ENCODE measurements at regions not wholly inside any gene's neighbourhood (a gene's known extent, or its start where the extent isn't known, plus 50 kb on each side); places are given as distances from the start of the nearest gene placed in this dataset.
A peak's percentile ranks its signal among the peaks of the same experiment; 100 is the strongest.
"Not testable (repeated sequence)": the region's sequence is repeated elsewhere in the genome, so short reads cannot be mapped to it uniquely, and the experiment has no call there.

- DNase-seq (ENCODE audit: low spot score) (no peak), ATAC-seq (no peak)
- intact Hi-C loops (cut with DNase I), result no loop called here
These were observed 431.0 kb upstream of the ATP10A start for GRCh38 chr15:26294059-26294689.

DNA sequence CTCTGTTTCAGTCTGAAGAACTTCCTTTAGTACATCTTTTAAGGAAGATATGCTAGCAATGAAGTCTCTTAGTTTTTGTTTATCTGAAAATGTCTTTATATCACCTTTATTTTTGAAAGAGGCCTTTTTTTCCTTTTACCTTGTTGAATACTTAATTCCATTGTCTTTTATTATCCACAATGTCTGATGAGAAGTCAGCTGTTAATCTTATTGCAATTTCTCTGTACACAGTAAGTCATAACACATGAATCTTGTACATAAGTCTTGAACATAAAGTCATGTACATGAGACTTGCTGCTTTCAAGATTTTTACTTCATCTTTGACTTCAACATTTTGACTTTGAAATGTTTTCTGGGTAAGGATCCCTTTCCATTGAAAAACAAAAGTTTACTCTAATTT, 424.3 kb upstream of the ATP10A start:
- ATAC-seq (no peak), DNase-seq (ENCODE audit: low spot score) (no peak)
- intact Hi-C loops (cut with DNase I), result no loop called here

GRCh38 chr15:26280281-26280680, 417.2 kb upstream of the ATP10A start:
- ATAC-seq (no peak), DNase-seq (ENCODE audit: low spot score) (no peak)
- intact Hi-C loops (cut with DNase I), result no loop called here

GRCh38 chr15:26261966-26262365, 398.8 kb upstream of the ATP10A start:
- ATAC-seq, result no peak
- DNase-seq (ENCODE audit: low spot score), result no peak
- intact Hi-C loops (cut with DNase I), result no loop called here

GRCh38 chr15:26261413-26261812, 398.3 kb upstream of the ATP10A start:
- DNase-seq (ENCODE audit: low spot score) (no peak), ATAC-seq (no peak)
- intact Hi-C loops (cut with DNase I), result no loop called here

DNA sequence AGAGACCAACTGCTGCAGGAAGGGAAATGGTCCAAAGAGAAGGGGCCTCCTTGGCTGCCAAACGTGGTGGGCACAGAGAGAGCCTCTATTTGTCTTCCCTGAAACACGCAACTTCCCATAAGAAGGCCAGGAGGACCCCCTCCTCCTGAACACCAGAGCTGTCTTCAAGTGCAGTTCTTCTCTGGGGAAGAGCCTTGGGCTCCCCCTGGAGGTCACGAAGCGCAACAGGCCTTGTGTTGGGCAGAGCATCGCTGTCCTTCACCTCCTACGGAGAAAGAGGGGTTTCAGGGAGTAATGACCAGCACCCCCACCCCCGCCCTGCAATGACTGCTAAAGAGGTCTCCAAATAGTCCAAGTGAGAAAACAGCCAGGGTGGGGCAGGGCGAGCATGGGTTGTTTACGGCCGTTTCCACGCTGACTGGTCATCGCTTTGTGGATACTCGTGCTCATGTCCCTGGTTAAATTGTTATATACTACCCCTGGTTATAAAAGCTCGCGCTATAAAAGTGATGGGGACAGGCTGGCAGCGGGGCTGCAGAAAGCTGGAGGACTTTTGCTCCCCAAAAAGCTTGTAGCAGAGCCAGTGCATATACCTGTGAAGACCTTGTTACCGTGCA, 397.5 kb upstream of the ATP10A start:
- intact Hi-C loops (cut with DNase I), result no loop called here
- ATAC-seq (peak; percentile 55), DNase-seq (ENCODE audit: low spot score) (no peak)

- intact Hi-C loops (cut with DNase I), result no loop called here
- no peak for DNase-seq (ENCODE audit: low spot score)
- ATAC-seq, result no peak
These were observed 396.5 kb upstream of the ATP10A start for GRCh38 chr15:26259581-26259980.

DNA sequence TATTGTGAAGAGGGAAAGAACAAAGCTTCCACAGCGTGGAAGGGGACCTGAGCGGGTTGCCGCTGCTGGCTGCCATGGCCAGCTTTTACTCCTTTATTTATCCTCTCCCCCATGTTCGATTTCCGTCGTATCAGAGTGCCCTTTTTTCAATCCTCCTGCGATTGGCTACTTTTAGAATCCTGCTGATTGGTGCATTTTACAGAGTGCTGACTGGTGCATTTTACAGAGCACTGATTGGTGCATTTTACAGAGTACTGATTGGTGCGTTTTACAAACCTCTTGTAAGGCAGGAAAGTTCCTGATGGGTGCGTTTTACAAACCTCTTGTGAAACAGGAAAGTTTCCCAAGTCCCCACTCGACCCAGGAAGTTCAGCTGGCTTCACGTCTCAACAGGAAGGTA, 381.7 kb upstream of the ATP10A start:
- ATAC-seq, result not testable (repeated sequence)

DNA sequence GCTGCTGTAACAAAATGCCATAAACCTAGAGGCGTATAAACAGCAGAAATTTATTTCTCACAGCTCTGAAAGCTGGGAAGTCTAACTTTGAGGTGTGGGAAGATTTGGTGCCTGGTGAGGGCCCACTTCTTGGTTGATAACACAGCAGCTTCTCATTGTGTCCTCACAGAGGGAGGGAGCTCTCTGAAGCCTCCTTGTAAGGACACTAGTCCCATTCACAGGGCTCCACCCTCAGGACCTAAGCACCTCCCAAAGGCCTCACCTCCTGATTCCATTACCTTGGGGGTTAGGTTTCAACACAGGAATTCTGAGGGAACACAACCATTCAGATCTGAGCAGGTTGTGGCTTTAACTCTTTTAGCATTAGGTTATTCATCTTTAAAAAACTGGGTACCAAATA, 380.3 kb upstream of the ATP10A start:
- DNase-seq (ENCODE audit: low spot score) (no peak), ATAC-seq (no peak)
- intact Hi-C loops (cut with DNase I), result no loop called here

More for the DNA sequence above, 381.7 kb upstream of the ATP10A start:
- intact Hi-C loops (cut with DNase I); DNase-seq (ENCODE audit: low spot score): not testable (repeated sequence)

- DNase-seq (ENCODE audit: low spot score) (no peak), ATAC-seq (no peak)
- intact Hi-C loops (cut with DNase I), result no loop called here
These were observed 379.5 kb upstream of the ATP10A start for GRCh38 chr15:26242565-26243071.

GRCh38 chr15:26235864-26236263, 372.7 kb upstream of the ATP10A start:
- ATAC-seq, result no peak

GRCh38 chr15:26234976-26235767, 372.0 kb upstream of the ATP10A start:
- DNase-seq (ENCODE audit: low spot score), result no peak
- intact Hi-C loops (cut with DNase I), result loop anchor here (2.0 kb wide), 1 partner anchor 36 kb away; no protein-coding TSS in a partner anchor
- ATAC-seq, result no peak

More at GRCh38 chr15:26235864-26236263, 372.7 kb upstream of the ATP10A start:
- DNase-seq (ENCODE audit: low spot score), result no peak
- intact Hi-C loops (cut with DNase I), result loop anchor here (2.0 kb wide), 1 partner anchor 37 kb away; no protein-coding TSS in a partner anchor

GRCh38 chr15:26232691-26233090, 369.6 kb upstream of the ATP10A start:
- intact Hi-C loops (cut with DNase I), result loop anchor here (2.0 kb wide), 1 partner anchor 48 kb away; no protein-coding TSS in a partner anchor
- ATAC-seq, result no peak
- DNase-seq (ENCODE audit: low spot score), result no peak

DNA sequence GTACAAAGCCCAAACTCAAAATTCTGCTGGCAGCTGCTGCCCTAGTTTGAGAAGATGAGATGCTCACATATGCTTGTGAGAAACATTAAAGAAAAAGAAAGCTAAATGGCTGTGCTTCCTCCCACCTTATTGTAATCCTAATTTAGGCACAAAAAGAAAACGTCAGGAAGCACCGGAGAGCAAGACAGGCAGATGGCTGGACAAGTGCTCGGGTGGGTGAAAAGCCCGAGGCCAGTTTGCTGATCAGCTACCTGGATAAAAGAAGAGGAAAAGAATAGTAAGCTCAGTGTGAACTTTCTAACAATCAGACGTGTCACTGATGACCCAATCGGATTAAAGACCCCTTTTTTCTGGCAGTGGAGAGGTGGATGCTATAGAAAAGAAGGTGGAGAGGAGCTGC, 368.0 kb upstream of the ATP10A start:
- DNase-seq (ENCODE audit: low spot score) (no peak), ATAC-seq (no peak)
- intact Hi-C loops (cut with DNase I), result no loop called here

DNA sequence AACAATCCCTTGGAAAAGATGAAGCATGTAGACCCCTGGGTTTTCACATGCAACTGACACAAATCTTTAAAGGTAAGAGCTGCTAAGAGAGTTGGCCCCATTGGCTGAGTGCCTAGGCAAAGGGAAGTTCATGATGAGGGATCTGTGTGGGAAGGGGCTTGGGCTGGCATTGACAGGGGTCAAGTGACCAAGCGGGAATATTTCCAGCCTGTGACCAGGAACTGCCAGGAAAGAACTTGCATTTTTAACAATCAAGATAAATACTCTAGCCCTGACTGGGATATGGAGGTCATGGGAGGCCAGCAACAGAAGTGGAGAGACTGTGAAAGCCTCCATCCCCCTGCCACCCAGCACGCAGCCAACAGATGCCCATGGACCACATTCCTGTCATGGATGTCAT, 361.1 kb upstream of the ATP10A start:
- intact Hi-C loops (cut with DNase I), result no loop called here
- ATAC-seq, result no peak
- no peak for DNase-seq (ENCODE audit: low spot score)

- intact Hi-C loops (cut with DNase I), result no loop called here
- ATAC-seq (no peak), DNase-seq (ENCODE audit: low spot score) (no peak)
These were observed 360.6 kb upstream of the ATP10A start for GRCh38 chr15:26223720-26224119.

DNA sequence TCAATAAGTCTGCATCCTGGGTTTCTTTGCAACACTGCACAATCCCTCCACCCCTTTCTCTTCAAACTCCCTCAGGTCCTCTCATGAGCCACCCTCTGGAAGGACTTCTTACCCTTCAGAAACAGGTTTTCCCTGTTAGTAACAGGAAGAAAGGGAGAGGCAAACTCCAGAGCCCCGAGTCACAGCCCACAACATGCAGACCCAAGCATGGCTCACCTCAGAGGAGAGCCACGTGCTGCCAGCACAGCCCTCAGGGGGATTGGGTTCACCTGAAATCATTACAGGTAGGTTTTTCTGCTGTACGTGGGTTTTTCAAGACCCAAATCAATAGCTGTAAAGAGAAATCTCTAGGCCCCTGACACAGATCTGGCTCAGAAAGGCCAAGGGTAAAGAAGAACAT, 359.7 kb upstream of the ATP10A start:
- ATAC-seq (no peak), DNase-seq (ENCODE audit: low spot score) (no peak)
- intact Hi-C loops (cut with DNase I), result no loop called here

- DNase-seq (ENCODE audit: low spot score); ATAC-seq; intact Hi-C loops (cut with DNase I): not testable (repeated sequence)
These were observed 353.9 kb upstream of the ATP10A start for GRCh38 chr15:26217043-26217442.

DNA sequence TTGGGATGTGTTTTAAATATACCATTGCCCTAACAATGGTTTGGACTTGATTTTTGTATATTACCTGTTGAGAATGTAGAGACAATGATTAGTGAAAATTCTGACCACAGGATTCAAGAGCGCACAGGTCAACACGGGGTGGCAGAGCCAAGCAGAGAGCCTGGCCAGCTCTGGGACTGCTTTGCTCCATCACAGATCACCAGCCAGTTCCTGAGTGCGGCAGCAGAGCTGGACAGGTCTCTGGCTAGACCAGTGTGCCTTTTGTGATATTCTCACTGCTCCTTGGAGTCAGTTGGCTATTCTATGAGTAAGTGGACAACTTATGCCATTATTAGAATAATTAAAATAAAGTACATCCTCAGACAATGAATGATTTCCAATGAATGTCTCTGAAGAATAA, 351.2 kb upstream of the ATP10A start:
- ATAC-seq (no peak), DNase-seq (ENCODE audit: low spot score) (no peak)
- intact Hi-C loops (cut with DNase I), result no loop called here

- DNase-seq (ENCODE audit: low spot score) (no peak), ATAC-seq (no peak)
- intact Hi-C loops (cut with DNase I), result no loop called here
These were observed 350.3 kb upstream of the ATP10A start for GRCh38 chr15:26213427-26213826.

Measured in sciatic nerve (tissue), 2 donors.